IPS-15b (cell line): ENCODE measurements at regions not wholly inside any gene's neighbourhood (a gene's known extent, or its start where the extent isn't known, plus 50 kb on each side); places are given as distances from the start of the nearest gene placed in this dataset.

Experiments
- H3K27me3 ChIP-seq: one replicate; pipeline ENCODE4 v1.6.1; 2013; ENCODE audit warnings: low read length; ENCODE audit not compliant: control insufficient read depth, insufficient read depth
- H3K36me3 ChIP-seq: one replicate; pipeline ENCODE4 v1.6.1; 2013; ENCODE audit warnings: low read length; ENCODE audit not compliant: control insufficient read depth, insufficient read depth
- H3K4me1 ChIP-seq: one replicate; pipeline ENCODE4 v1.6.1; 2013; ENCODE audit warnings: mild to moderate bottlenecking, low read length; ENCODE audit not compliant: control insufficient read depth, insufficient read depth
- H3K4me3 ChIP-seq: one replicate; pipeline ENCODE4 v1.5.1; 2013; ENCODE audit warnings: low read depth, low read length
- H3K9ac ChIP-seq: one replicate; pipeline ENCODE4 v1.6.1; 2013; ENCODE audit warnings: low read depth, mild to moderate bottlenecking, low read length
- H3K9me3 ChIP-seq: one replicate; pipeline ENCODE4 v1.6.1; 2013; ENCODE audit warnings: mild to moderate bottlenecking, low read length; ENCODE audit not compliant: control insufficient read depth, insufficient read depth

- H3K36me3 ChIP-seq = no peaks in the 10 kb centered on the region
- no peaks in the 10 kb centered on the region for H3K4me1 ChIP-seq
- no peak overlapping the region for H3K9ac ChIP-seq
- no peak overlapping the region for H3K4me3 ChIP-seq
- H3K9me3 ChIP-seq = no peaks in the 10 kb centered on the region
- no peaks in the 10 kb centered on the region for H3K27me3 ChIP-seq
These were observed 362.4 kb downstream of the KCTD12 start for GRCh38 chr13:76523740-76524340.

GRCh38 chr13:76522083-76522755 lies 364.0 kb downstream of the KCTD12 start:
- H3K9ac ChIP-seq = no peak overlapping the region
- no peaks in the 10 kb centered on the region for H3K9me3 ChIP-seq
- no peak overlapping the region for H3K4me3 ChIP-seq
- H3K36me3 ChIP-seq = no peaks in the 10 kb centered on the region
- H3K4me1 ChIP-seq = no peaks in the 10 kb centered on the region
- no peaks in the 10 kb centered on the region for H3K27me3 ChIP-seq

DNA sequence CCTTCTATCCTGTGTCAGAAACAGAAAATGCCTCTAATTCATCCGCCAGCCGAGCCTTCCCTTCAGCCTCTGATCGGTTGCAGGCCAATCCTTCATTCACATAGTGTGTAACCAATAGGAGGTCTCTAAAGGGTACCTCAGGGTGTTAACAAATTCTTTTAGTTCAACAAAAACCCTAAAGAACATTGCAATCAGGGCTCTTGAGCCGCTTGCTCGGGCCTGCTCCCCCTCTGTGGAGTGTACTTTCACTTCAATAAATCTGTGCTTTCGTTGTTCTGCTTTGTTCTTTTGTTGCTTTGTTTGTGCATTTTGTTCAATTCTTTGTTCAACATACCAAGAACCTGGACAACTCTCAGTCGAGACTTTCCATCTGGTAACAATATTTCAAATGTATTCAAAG lies 366.5 kb downstream of the KCTD12 start:
- Histone ChIP-seq H3K4me1 (peaks cover 4% of the 10 kb centered on the region), H3K9me3 (no peaks in the 10 kb centered on the region), H3K36me3 (no peaks in the 10 kb centered on the region), H3K27me3 (no peaks in the 10 kb centered on the region), H3K9ac (no peak overlapping the region), H3K4me3 (no peak overlapping the region)

GRCh38 chr13:76516586-76516985 lies 369.6 kb downstream of the KCTD12 start:
- Histone ChIP-seq H3K9ac (no peak overlapping the region), H3K4me3 (no peak overlapping the region), H3K27me3 (no peaks in the 10 kb centered on the region), H3K4me1 (peaks cover 4% of the 10 kb centered on the region), H3K9me3 (no peaks in the 10 kb centered on the region), H3K36me3 (no peaks in the 10 kb centered on the region)

DNA sequence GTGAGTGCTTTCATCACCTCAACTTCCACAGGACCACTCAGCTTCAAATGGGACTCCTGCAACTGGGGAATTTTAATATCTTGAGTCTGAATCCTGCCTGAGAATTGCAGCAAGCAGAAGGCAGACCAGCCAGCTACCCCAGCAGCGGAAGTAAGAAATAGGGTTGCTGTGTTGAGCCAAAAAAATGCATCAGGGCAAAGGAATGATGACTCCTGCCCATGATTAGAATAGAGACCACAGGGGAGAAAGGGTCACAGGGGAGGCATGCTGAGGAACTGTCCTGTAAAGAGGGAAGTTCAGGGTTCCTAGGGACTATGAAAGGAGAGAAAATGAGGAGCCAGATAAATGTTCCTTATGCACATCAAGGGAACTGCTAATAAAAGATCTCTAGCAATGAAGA lies 370.2 kb downstream of the KCTD12 start:
- no peaks in the 10 kb centered on the region for H3K9me3 ChIP-seq
- peaks cover 4% of the 10 kb centered on the region for H3K4me1 ChIP-seq
- no peaks in the 10 kb centered on the region for H3K36me3 ChIP-seq
- H3K4me3 ChIP-seq = no peak overlapping the region
- H3K9ac ChIP-seq = no peak overlapping the region
- H3K27me3 ChIP-seq = no peaks in the 10 kb centered on the region

GRCh38 chr13:76512721-76513145 lies 373.5 kb downstream of the KCTD12 start:
- no peaks in the 10 kb centered on the region for H3K36me3 ChIP-seq
- no peak overlapping the region for H3K9ac ChIP-seq
- H3K9me3 ChIP-seq = no peaks in the 10 kb centered on the region
- no peaks in the 10 kb centered on the region for H3K27me3 ChIP-seq
- no peak overlapping the region for H3K4me3 ChIP-seq
- peaks cover 4% of the 10 kb centered on the region for H3K4me1 ChIP-seq

GRCh38 chr13:76505437-76505836 lies 380.8 kb downstream of the KCTD12 start:
- H3K4me1 ChIP-seq = no peaks in the 10 kb centered on the region
- H3K27me3 ChIP-seq = no peaks in the 10 kb centered on the region
- no peaks in the 10 kb centered on the region for H3K36me3 ChIP-seq
- H3K9ac ChIP-seq = no peak overlapping the region
- H3K9me3 ChIP-seq = no peaks in the 10 kb centered on the region
- H3K4me3 ChIP-seq = no peak overlapping the region

DNA sequence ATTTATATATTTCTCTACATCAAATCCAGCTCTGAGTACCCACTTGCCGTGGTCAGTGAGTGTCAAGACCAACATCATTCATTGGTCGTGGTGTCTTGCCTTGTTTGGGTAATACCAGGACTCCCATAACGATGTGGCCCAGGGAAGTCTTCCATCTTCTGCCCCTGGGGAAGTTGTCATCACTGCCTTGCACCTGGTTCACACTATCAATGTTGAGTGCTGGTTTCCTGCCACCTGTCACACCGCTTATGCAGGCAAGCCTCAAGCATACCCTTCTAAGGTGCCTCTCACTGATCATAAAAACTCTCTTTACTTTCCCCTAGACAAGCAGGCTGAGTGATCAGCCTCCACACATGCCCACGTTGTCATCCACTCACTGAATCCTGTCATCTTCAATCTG lies 382.4 kb downstream of the KCTD12 start:
- Histone ChIP-seq H3K9ac (no peak overlapping the region), H3K27me3 (no peaks in the 10 kb centered on the region), H3K9me3 (no peaks in the 10 kb centered on the region), H3K4me1 (no peaks in the 10 kb centered on the region), H3K4me3 (no peak overlapping the region), H3K36me3 (no peaks in the 10 kb centered on the region)

GRCh38 chr13:76503291-76503690 lies 382.9 kb downstream of the KCTD12 start:
- no peaks in the 10 kb centered on the region for H3K9me3 ChIP-seq
- no peaks in the 10 kb centered on the region for H3K4me1 ChIP-seq
- H3K4me3 ChIP-seq = no peak overlapping the region
- no peaks in the 10 kb centered on the region for H3K36me3 ChIP-seq
- no peaks in the 10 kb centered on the region for H3K27me3 ChIP-seq
- H3K9ac ChIP-seq = no peak overlapping the region

DNA sequence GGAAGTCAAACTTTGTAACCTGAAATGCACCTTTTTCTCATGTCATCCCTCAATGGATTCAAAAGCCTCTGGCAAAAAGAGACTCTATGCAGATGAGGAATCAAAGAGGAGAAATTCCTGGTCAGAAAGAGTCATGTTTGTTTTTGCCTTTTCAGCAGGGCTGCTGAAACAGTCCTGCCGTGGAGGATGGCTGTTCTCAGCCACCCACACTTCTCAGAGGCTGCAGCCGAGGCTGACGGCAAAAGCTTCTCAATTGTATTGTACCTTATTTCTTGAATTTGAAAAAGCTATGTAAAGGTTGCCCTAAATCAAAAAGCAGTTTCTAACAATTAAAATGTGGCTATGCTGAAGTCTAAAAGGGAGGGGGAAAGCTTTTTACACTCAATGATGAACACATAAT lies 385.3 kb downstream of the KCTD12 start:
- no peaks in the 10 kb centered on the region for H3K36me3 ChIP-seq
- H3K9ac ChIP-seq = no peak overlapping the region
- no peaks in the 10 kb centered on the region for H3K27me3 ChIP-seq
- no peaks in the 10 kb centered on the region for H3K4me1 ChIP-seq
- no peaks in the 10 kb centered on the region for H3K9me3 ChIP-seq
- H3K4me3 ChIP-seq = no peak overlapping the region

- H3K27me3 ChIP-seq = no peaks in the 10 kb centered on the region
- H3K9me3 ChIP-seq = no peaks in the 10 kb centered on the region
- no peak overlapping the region for H3K4me3 ChIP-seq
- H3K4me1 ChIP-seq = no peaks in the 10 kb centered on the region
- H3K36me3 ChIP-seq = no peaks in the 10 kb centered on the region
- H3K9ac ChIP-seq = no peak overlapping the region
These were observed 386.3 kb downstream of the KCTD12 start for GRCh38 chr13:76499891-76500290.

DNA sequence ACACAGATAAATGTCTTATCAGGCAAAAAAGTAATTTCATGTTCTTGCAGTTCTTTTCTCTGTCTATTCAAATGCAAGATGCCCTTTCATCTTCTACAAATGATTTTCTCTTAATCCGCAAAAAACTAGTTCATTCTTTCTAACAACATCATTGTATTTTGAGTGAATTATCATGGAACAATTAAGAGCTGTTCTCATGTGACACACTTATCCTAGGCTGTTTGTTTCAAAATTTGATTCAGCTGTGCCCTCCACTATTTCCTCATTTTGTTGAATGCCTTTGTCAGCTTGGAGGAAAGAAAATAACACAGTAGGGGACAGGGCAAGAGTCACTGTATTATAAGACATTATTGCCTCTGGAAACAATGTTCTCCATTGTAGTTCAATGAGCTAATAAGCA lies 396.9 kb downstream of the KCTD12 start:
- no peak overlapping the region for H3K4me3 ChIP-seq

More for the DNA sequence above, 396.9 kb downstream of the KCTD12 start:
- Histone ChIP-seq H3K9ac (no peak overlapping the region), H3K4me1 (no peaks in the 10 kb centered on the region), H3K36me3 (no peaks in the 10 kb centered on the region), H3K27me3 (no peaks in the 10 kb centered on the region), H3K9me3 (no peaks in the 10 kb centered on the region)
